ENCODE measurements at regions not wholly inside any gene's neighbourhood (a gene's known extent, or its start where the extent isn't known, plus 50 kb on each side); places are given as distances from the start of the nearest gene placed in this dataset.

DNA sequence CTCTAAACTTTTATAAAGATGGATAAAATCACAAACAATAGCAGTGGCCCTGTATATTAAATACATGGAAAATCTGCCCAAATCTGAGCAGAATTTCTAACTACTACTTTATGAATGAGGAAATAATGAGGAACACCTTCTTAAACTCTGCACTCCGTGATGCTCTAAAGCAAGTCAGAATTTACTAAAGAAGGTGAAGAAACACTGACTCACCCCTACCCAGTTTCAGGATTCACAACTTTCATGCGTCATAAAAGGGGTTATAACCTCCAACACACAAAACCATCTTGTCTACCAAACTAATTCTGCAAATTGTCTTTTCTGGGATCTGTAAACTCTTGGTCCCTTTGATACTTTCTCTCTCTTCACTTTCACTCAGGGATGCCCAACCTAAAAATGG, 561.1 kb upstream of the ACO1 start:
- TF ChIP-seq, protein P1, sequence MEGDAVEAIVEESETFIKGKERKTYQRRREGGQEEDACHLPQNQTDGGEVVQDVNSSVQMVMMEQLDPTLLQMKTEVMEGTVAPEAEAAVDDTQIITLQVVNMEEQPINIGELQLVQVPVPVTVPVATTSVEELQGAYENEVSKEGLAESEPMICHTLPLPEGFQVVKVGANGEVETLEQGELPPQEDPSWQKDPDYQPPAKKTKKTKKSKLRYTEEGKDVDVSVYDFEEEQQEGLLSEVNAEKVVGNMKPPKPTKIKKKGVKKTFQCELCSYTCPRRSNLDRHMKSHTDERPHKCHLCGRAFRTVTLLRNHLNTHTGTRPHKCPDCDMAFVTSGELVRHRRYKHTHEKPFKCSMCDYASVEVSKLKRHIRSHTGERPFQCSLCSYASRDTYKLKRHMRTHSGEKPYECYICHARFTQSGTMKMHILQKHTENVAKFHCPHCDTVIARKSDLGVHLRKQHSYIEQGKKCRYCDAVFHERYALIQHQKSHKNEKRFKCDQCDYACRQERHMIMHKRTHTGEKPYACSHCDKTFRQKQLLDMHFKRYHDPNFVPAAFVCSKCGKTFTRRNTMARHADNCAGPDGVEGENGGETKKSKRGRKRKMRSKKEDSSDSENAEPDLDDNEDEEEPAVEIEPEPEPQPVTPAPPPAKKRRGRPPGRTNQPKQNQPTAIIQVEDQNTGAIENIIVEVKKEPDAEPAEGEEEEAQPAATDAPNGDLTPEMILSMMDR (conservative IDR thresholded peaks at IDR 0.05), result no peak
- no peak for TF ChIP-seq ZFX (IDR thresholded peaks at IDR 0.05)
- no peak overlapping the region for H3K27ac ChIP-seq

DNA sequence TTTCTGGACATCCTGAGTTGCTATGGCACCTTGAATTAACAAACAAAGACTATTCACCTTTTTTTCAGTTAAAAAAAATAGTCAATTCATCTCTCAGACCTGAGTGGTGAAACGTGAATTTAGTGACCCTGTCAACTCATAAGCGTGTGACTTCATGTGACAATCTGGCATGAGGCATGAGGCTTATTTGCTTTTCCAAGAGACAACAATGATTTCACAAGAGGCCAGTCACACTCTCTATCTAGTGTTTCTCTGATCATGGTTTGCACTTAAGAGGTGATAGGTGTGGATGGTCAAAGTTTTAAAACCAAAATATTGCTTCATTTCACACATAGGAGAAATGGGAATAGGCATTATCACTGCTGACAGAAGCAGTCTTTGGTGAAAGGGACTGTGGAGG, 559.6 kb upstream of the ACO1 start:
- TF ChIP-seq, protein P1 (conservative IDR thresholded peaks at IDR 0.05), result no peak
- no peak for TF ChIP-seq ZFX (IDR thresholded peaks at IDR 0.05)
- H3K27ac ChIP-seq, result no peak overlapping the region

DNA sequence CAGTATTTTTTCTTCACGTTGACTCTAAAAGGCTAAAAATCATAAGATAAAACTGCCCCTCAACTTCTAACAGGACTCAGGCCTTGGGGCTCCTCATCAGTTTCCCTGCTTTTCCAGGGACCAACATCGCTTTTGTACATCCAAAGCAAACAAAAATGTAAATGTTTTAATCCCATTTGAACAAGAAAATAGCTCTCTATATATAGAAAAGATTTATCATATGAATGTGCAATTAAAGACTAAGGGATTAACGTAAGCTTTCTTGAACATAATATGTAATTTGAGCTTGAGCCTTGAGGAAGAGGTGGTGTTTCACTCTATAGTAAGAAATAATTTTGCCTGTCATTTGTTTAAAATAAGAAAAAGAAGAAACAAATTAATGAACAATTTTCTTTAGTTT, 547.2 kb upstream of the ACO1 start:
- TF ChIP-seq, protein P1 (conservative IDR thresholded peaks at IDR 0.05), result no peak
- H3K27ac ChIP-seq, result no peak overlapping the region

DNA sequence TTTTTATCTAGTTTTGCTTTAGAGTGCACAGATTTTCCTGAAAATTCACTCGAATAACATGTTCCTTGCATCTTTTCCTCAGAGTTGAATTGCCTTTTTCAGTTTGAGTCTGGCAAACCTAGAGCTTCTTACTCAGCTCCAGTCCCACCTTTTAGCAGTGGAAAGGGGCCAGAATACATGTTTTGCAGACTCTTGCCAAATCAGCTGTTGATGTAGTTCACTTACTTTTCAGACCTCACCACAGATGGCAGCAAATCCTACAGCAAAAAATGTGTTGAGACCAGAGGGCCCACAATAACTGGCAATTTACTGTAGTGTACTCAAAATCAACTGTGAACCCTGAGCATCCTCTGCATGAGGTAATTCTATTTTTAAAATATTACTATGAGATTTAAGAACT, 545.2 kb upstream of the ACO1 start:
- H3K27ac ChIP-seq, result no peak overlapping the region
- TF ChIP-seq, protein P1 (conservative IDR thresholded peaks at IDR 0.05), result peak; percentile 31
- no peak for TF ChIP-seq ZFX (IDR thresholded peaks at IDR 0.05)

DNA sequence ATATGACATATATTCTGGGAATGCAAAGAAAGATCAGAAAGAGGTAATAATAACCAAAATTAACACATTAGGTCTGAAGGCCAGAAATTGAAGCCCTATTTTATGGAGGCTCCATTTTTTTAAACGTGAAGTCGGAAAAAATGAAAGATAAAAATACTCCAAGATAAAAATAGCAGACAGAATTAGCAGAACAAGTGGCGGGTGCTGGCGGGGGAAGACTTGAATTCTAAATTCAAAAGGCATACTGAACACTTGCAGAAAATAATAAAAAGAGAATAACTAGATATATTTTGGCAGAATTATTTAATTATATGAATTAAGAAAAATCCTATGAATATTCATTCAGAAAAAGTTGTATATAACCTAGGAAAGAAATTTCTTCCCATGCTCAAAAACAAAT, 543.7 kb upstream of the ACO1 start:
- TF ChIP-seq, protein P1 (conservative IDR thresholded peaks at IDR 0.05), result no peak
- no peak for TF ChIP-seq ZFX (IDR thresholded peaks at IDR 0.05)
- no peak overlapping the region for H3K27ac ChIP-seq

DNA sequence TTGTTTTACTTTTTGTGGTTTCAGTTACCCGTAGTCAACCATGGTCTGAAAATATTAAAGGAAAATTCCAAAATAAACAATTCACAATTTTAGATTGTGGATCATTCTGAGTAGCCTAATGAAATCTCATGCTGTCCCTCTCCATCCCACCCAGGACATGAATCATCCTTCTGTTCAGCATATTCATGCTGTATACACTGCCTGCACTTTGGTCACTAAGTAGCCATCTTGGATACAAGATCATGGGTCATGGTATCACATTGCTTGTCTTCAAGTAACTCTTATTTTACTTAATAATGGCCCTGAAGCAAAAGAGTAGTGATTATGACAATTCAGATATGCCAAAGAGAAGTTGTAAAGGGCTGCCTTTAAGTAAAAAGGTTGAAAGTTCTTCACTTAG, 536.5 kb upstream of the ACO1 start:
- TF ChIP-seq, protein P1 (conservative IDR thresholded peaks at IDR 0.05), result no peak
- TF ChIP-seq ZFX (IDR thresholded peaks at IDR 0.05), result no peak
- H3K27ac ChIP-seq, result no peak overlapping the region

DNA sequence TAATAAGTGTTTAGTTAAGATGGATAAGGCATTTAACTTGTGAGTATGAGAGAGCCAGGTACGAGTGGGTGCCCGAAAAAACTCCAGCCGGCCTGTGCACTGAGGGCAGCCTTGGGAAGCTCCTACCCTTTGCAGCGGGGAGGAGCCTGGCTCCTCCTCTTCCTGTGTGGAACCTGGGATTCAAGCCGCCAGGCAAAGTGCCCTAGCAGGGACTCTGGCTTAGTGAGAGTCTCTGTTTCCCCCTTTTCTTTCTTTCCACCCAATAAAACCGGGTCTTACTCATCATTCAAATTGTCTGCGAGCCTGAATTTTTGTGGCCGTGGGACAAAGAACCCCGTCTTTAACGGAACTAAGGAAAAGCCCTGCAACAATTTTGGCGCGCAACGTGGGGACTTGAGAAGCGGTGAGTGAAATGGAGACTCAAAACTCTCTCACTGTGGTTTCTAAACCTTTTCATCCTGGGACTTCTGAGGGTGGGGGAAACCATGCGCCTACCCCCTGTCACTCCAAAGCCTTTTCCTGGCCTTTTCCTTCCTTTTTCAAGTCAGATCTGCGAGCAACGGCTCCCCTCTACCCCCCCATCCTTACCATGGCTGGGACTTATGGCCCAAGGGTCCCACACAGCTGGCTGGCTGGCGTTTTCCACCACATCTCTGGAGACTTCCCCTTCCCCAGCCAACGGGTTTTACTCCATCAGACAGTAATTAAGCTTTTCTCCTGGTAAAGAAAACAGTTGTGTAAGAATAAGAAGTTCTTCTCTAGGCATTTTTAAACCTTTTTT, 535.7 kb upstream of the ACO1 start:
- TF ChIP-seq, protein P1 (conservative IDR thresholded peaks at IDR 0.05), result no peak
- TF ChIP-seq ZFX (IDR thresholded peaks at IDR 0.05), result no peak
- H3K27ac ChIP-seq, result peak overlapping the region; percentile 38

Data from C4-2B (cell line).